GM18519 (cell line): ENCODE measurements at regions not wholly inside any gene's neighbourhood (a gene's known extent, or its start where the extent isn't known, plus 50 kb on each side); places are given as distances from the start of the nearest gene placed in this dataset.

Source experiments
- ATAC-seq: cut with Tn5 transposase; IDR thresholded peaks from one replicate; pipeline ENCODE4 v1.9.1; 2021; ENCODE audit warnings: mild to moderate bottlenecking, moderate library complexity; ENCODE audit not compliant: unreplicated experiment, low FRiP score

- ATAC-seq, result no peak
Measured at GRCh38 chr14:97851428-97851995, 1054.3 kb downstream of the VRK1 start.

- no peak for ATAC-seq
Measured at GRCh38 chr14:97854918-97855317, 1057.7 kb downstream of the VRK1 start.

- no peak for ATAC-seq
Measured at GRCh38 chr14:97866195-97866594, 1069.0 kb downstream of the VRK1 start.

GRCh38 chr14:97866664-97867063 is 1069.5 kb downstream of the VRK1 start:
- ATAC-seq, result no peak

GRCh38 chr14:97873291-97873690 is 1076.1 kb downstream of the VRK1 start:
- ATAC-seq, result no peak

- no peak for ATAC-seq
Measured at GRCh38 chr14:97874394-97874793, 1077.2 kb downstream of the VRK1 start.

GRCh38 chr14:97878206-97878605 is 1081.0 kb downstream of the VRK1 start:
- no peak for ATAC-seq

- ATAC-seq, result no peak
Measured at GRCh38 chr14:97878727-97879126, 1081.5 kb downstream of the VRK1 start.

GRCh38 chr14:97887690-97888089 is 1090.5 kb downstream of the VRK1 start:
- no peak for ATAC-seq

GRCh38 chr14:97888331-97888730 is 1091.1 kb downstream of the VRK1 start:
- no peak for ATAC-seq

- no peak for ATAC-seq
Measured at GRCh38 chr14:97891515-97891914, 1094.3 kb downstream of the VRK1 start.

- no peak for ATAC-seq
Measured at GRCh38 chr14:97894552-97894951, 1097.4 kb downstream of the VRK1 start.

GRCh38 chr14:97900196-97900854 is 1103.1 kb downstream of the VRK1 start:
- ATAC-seq, result no peak

GRCh38 chr14:97902630-97903029 is 1105.4 kb downstream of the VRK1 start:
- no peak for ATAC-seq

GRCh38 chr14:97903821-97904220 is 1106.6 kb downstream of the VRK1 start:
- ATAC-seq, result no peak

- ATAC-seq, result no peak
Measured at GRCh38 chr14:97912217-97912616, 1115.0 kb downstream of the VRK1 start.

- no peak for ATAC-seq
Measured at GRCh38 chr14:97916100-97916499, 1118.9 kb downstream of the VRK1 start.

- ATAC-seq, result no peak
Measured at GRCh38 chr14:97916669-97917568, 1119.7 kb downstream of the VRK1 start.

GRCh38 chr14:97920201-97920600 is 1123.0 kb downstream of the VRK1 start:
- no peak for ATAC-seq

- no peak for ATAC-seq
Measured at GRCh38 chr14:97921296-97921695, 1124.1 kb downstream of the VRK1 start.

GRCh38 chr14:97924922-97925613 is 1127.9 kb downstream of the VRK1 start:
- no peak for ATAC-seq
